ENCODE measurements at regions not wholly inside any gene's neighbourhood (a gene's known extent, or its start where the extent isn't known, plus 50 kb on each side); places are given as distances from the start of the nearest gene placed in this dataset.

- no peak for TF ChIP-seq CTCF (IDR thresholded peaks at IDR 0.05; ENCODE audit: borderline replicate concordance, control extremely low read depth, extremely low read depth, insufficient read depth, missing control alignments)
- in situ Hi-C loops (cut with MboI; ENCODE audit: low sequenced_read_pairs, unreplicated experiment): no loop called here
- no peak for DNase-seq (ENCODE audit: low spot score)
Observed at GRCh38 chr14:83838226-83838625, 1691.7 kb upstream of the FLRT2 start.

DNA sequence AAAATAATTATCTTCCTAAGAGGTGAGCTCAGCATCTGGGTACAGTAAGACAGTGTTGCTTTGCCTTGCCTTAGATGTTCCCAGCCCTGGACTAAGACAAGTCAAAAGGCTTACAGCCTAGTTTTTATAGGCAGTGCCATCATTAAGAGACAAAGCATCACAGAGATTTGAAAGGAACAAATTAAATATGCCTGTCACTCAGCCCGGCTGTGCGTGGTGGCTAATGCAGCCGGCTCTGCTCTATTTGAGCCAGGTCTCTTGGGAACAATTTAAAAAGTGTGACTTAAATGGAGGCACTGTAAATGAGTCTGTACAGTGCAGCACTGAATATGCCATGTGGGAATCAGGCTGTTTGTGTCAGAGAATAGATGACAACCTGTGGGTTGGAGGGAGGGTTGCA, 1687.4 kb upstream of the FLRT2 start:
- in situ Hi-C loops (cut with MboI; ENCODE audit: low sequenced_read_pairs, unreplicated experiment): no loop called here
- DNase-seq (ENCODE audit: low spot score): no peak
- TF ChIP-seq CTCF (IDR thresholded peaks at IDR 0.05; ENCODE audit: borderline replicate concordance, control extremely low read depth, extremely low read depth, insufficient read depth, missing control alignments): no peak

DNA sequence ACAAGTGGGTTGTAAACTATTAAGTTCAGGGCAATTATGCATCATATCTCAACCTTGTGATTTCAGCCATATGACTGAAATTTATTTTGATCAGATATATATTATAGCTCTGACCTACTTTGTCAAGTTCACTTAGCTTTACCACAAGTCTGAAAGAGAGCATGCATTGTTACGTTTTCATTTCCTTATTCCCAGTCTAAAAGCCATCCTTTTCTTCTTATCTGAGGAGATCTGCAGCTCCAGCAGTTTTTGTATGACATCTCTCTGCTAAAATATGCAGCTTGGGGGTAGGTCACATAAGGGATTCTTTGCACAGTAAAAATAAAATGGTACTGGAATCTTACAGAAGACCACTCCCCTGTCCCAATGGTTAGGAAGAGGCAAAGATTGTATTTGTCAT, 1682.8 kb upstream of the FLRT2 start:
- in situ Hi-C loops (cut with MboI; ENCODE audit: low sequenced_read_pairs, unreplicated experiment): no loop called here
- no peak for TF ChIP-seq CTCF (IDR thresholded peaks at IDR 0.05; ENCODE audit: borderline replicate concordance, control extremely low read depth, extremely low read depth, insufficient read depth, missing control alignments)
- DNase-seq (ENCODE audit: low spot score): no peak

GRCh38 chr14:83850092-83850491, 1679.9 kb upstream of the FLRT2 start:
- no peak for DNase-seq (ENCODE audit: low spot score)
- no peak for TF ChIP-seq CTCF (IDR thresholded peaks at IDR 0.05; ENCODE audit: borderline replicate concordance, control extremely low read depth, extremely low read depth, insufficient read depth, missing control alignments)
- in situ Hi-C loops (cut with MboI; ENCODE audit: low sequenced_read_pairs, unreplicated experiment): no loop called here

DNA sequence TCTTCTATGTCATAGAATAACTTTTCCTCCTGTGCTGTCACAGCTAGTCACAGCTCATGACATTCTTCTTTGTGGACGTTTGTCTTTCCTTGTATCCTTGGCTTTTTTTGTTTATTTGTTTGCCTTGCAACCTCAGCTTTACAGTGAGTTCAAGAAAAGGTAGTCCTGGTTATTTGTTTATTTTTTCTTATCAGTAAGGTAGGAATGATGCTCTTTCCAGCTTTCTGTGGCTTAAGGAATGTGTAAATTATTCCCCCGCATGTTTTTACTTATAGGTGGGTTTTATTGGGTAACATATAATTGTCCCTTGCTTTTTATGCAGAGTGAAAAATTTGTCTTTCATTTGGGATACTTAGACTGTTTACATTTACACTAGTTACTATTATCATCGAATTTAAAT, 1673.6 kb upstream of the FLRT2 start:
- no peak for DNase-seq (ENCODE audit: low spot score)
- no peak for TF ChIP-seq CTCF (IDR thresholded peaks at IDR 0.05; ENCODE audit: borderline replicate concordance, control extremely low read depth, extremely low read depth, insufficient read depth, missing control alignments)
- in situ Hi-C loops (cut with MboI; ENCODE audit: low sequenced_read_pairs, unreplicated experiment): no loop called here

GRCh38 chr14:83860631-83861155, 1669.3 kb upstream of the FLRT2 start:
- no peak for TF ChIP-seq CTCF (IDR thresholded peaks at IDR 0.05; ENCODE audit: borderline replicate concordance, control extremely low read depth, extremely low read depth, insufficient read depth, missing control alignments)
- in situ Hi-C loops (cut with MboI; ENCODE audit: low sequenced_read_pairs, unreplicated experiment): no loop called here

More at GRCh38 chr14:83860631-83861155, 1669.3 kb upstream of the FLRT2 start:
- DNase-seq (ENCODE audit: low spot score): no peak

All from GM13976 (cell line).